Gastroesophageal sphincter (tissue), 3 donors: ENCODE measurements at regions not wholly inside any gene's neighbourhood (a gene's known extent, or its start where the extent isn't known, plus 50 kb on each side); places are given as distances from the start of the nearest gene placed in this dataset.

Experiments used
- CTCF ChIP-seq, 4 experiments: fragments of 200-600 bp in 2 of 4; fragments of 450-650 bp in 2 of 4; sonication (generic) in 1 of 4; IDR thresholded peaks; one replicate each; pipeline ENCODE4 v1.5.1; 2017 to 2019; ENCODE audit warnings: antibody characterized with exemption in 4 of 4, mild to moderate bottlenecking in 2 of 4, moderate library complexity in 2 of 4
- EP300 ChIP-seq: sonication (generic); formaldehyde crosslinking; IDR thresholded peaks from one replicate; pipeline ENCODE4 v1.6.1; 2017; ENCODE audit warnings: antibody characterized with exemption, mild to moderate bottlenecking
- POLR2A ChIP-seq, 2 donors: fragments of 450-650 bp; IDR thresholded peaks; one replicate each; pipeline ENCODE4 v1.6.1; 2017; ENCODE audit warnings: antibody characterized with exemption in 2 of 2, mild to moderate bottlenecking in 2 of 2, moderate library complexity in 1 of 2
- POLR2AphosphoS5 ChIP-seq: sonication (generic); formaldehyde crosslinking; IDR thresholded peaks from one replicate; pipeline ENCODE4 v1.6.1; 2017; ENCODE audit warnings: antibody characterized with exemption

- no peak for TF ChIP-seq CTCF (IDR thresholded peaks at IDR 0.05)
- TF ChIP-seq POLR2A (IDR thresholded peaks at IDR 0.05), result no peak
- no peak for TF ChIP-seq POLR2AphosphoS5
- no peak for TF ChIP-seq EP300
Measured at GRCh38 chr11:13861411-13861810, 101.1 kb upstream of the SPON1 start.
